Stimulated activated CD8-positive, alpha-beta memory T cell treated with anti-CD3 and anti-CD28 coated beads, Interleukin-7, amount 100 ng/mL, for 4 hours (primary cell): ENCODE measurements at regions not wholly inside any gene's neighbourhood (a gene's known extent, or its start where the extent isn't known, plus 50 kb on each side); places are given as distances from the start of the nearest gene placed in this dataset.
"Not testable (repeated sequence)": the region's sequence is repeated elsewhere in the genome, so short reads cannot be mapped to it uniquely, and the experiment has no call there.

Source experiments
- DNase-seq, 2 donors: peaks; one replicate each; pipeline ENCODE4 v3.0.0-alpha.2; 2020; ENCODE audit warnings: low read depth in 2 of 2

- no peak for DNase-seq
Observed at GRCh38 chrX:65883556-65883955, 156.3 kb downstream of the VSIG4 start.

GRCh38 chrX:65879977-65880799 lies 159.7 kb downstream of the VSIG4 start:
- no peak for DNase-seq

- DNase-seq, result no peak
Observed at GRCh38 chrX:65878456-65878855, 161.4 kb downstream of the VSIG4 start.

GRCh38 chrX:65877953-65878352 lies 161.9 kb downstream of the VSIG4 start:
- no peak for DNase-seq

GRCh38 chrX:65875614-65876013 lies 164.3 kb downstream of the VSIG4 start:
- not testable (repeated sequence) for DNase-seq

GRCh38 chrX:65874765-65875164 lies 165.1 kb downstream of the VSIG4 start:
- no peak for DNase-seq

GRCh38 chrX:65874110-65874509 lies 165.8 kb downstream of the VSIG4 start:
- no peak for DNase-seq

GRCh38 chrX:65873385-65873784 lies 166.5 kb downstream of the VSIG4 start:
- DNase-seq, result no peak

- no peak for DNase-seq
Observed at GRCh38 chrX:65871671-65872311, 168.1 kb downstream of the VSIG4 start.

- not testable (repeated sequence) for DNase-seq
Observed at GRCh38 chrX:65870544-65870943, 169.3 kb downstream of the VSIG4 start.

GRCh38 chrX:65866773-65867172 lies 173.1 kb downstream of the VSIG4 start:
- DNase-seq, result no peak

GRCh38 chrX:65866146-65866545 lies 173.7 kb downstream of the VSIG4 start:
- DNase-seq, result no peak

- no peak for DNase-seq
Observed at GRCh38 chrX:65862638-65863037, 177.2 kb downstream of the VSIG4 start.

- no peak for DNase-seq
Observed at GRCh38 chrX:65859299-65859698, 180.6 kb downstream of the VSIG4 start.

- not testable (repeated sequence) for DNase-seq
Observed at GRCh38 chrX:65854437-65854836, 185.4 kb downstream of the VSIG4 start.

- DNase-seq, result not testable (repeated sequence)
Observed at GRCh38 chrX:65851306-65851705, 183.9 kb downstream of the MSN start.

- not testable (repeated sequence) for DNase-seq
Observed at GRCh38 chrX:65850821-65851220, 183.4 kb downstream of the MSN start.

- DNase-seq, result no peak
Observed at GRCh38 chrX:65846974-65847373, 179.5 kb downstream of the MSN start.

- DNase-seq, result no peak
Observed at GRCh38 chrX:65841263-65841662, 173.8 kb downstream of the MSN start.

GRCh38 chrX:65838674-65839073 lies 171.2 kb downstream of the MSN start:
- no peak for DNase-seq

GRCh38 chrX:65837875-65838549 lies 170.6 kb downstream of the MSN start:
- no peak for DNase-seq

- no peak for DNase-seq
Observed at GRCh38 chrX:65831268-65831667, 163.8 kb downstream of the MSN start.

GRCh38 chrX:65828599-65828998 lies 161.1 kb downstream of the MSN start:
- DNase-seq, result no peak
